Motor neuron (in vitro differentiated cells): ENCODE measurements at regions not wholly inside any gene's neighbourhood (a gene's known extent, or its start where the extent isn't known, plus 50 kb on each side); places are given as distances from the start of the nearest gene placed in this dataset.

ENCODE experiments used
- ATAC-seq, 8 experiments: fragments of 200-7000 bp; cut with Tn5 transposase; replicated peaks in 6 of 8; 2 replicates each; pipeline ENCODE4 v1.8.0; 2021; ENCODE audit warnings: mild to moderate bottlenecking in 8 of 8, moderate library complexity in 8 of 8
- H3K27ac ChIP-seq, 2 donors: fragments of 250-450 bp; sonication (Bioruptor Pico); 2 replicates each; pipeline ENCODE4 v1.9.0; 2021; ENCODE audit warnings: antibody characterized with exemption in 2 of 2, mild to moderate bottlenecking in 2 of 2, moderate library complexity in 1 of 2
- H3K4me1 ChIP-seq, 2 donors: fragments of 250-450 bp; sonication (Bioruptor Pico); replicated peaks in 1 of 2; 2 replicates each; pipeline ENCODE4 v1.6.1; 2021; ENCODE audit warnings: antibody characterized with exemption in 2 of 2, mild to moderate bottlenecking in 2 of 2, moderate library complexity in 1 of 2
- H3K4me3 ChIP-seq, 5 donors: fragments of 250-450 bp; sonication (Bioruptor Pico); 2 replicates each; pipeline ENCODE4 v1.9.0; 2021; ENCODE audit warnings: antibody characterized with exemption in 5 of 5, mild to moderate bottlenecking in 5 of 5, moderate library complexity in 4 of 5
- WGBS, 10 experiments: fragments of 450-650 bp; shearing (Covaris generic); methylation state at CpG; one replicate each; pipeline ENCODE4 v1.0.0; 2022; 5-methylcytosine and 5-hydroxymethylcytosine counted together
- in situ Hi-C, 9 experiments: fragments of 400-800 bp; cut with MboI; loops; one replicate each; pipeline ENCODE4 v1.15.0; 2021; ENCODE audit warnings: low sequenced_read_pairs in 9 of 9, low pct_unique_long_range_greater_than_20kb in 2 of 9; ENCODE audit not compliant: unreplicated experiment in 9 of 9

- 0 to 100% (median 83%) methylated on average over 1 of the region's 1 CpG; no CpG with 5 or more reads in 2 of the 10 experiments for WGBS, 10 experiments
- peaks cover 4 to 11% of the 10 kb centered on the region in 2 donors for H3K4me1 ChIP-seq
- in situ Hi-C loops: no loop called here
- H3K4me3 ChIP-seq: no peak overlapping the region
- no peak overlapping the region for H3K27ac ChIP-seq
- ATAC-seq: no peak
These were observed 581.2 kb upstream of the IGFBP7 start for GRCh38 chr4:57691370-57691769.

- Histone ChIP-seq H3K4me1 (peaks cover 0 to 2% of the 10 kb centered on the region in 2 donors), H3K4me3 (no peak overlapping the region), H3K27ac (no peak overlapping the region)
- peak in 2 of 8 experiments; percentile 35 to 85 for ATAC-seq
- in situ Hi-C loops: no loop called here
- 0 to 71% (median 22%) methylated on average over 1 to 2 of the region's 2 CpGs; no CpG with 5 or more reads in 1 of the 10 experiments for WGBS, 10 experiments
These were observed 579.6 kb upstream of the IGFBP7 start for GRCh38 chr4:57689693-57690205.

- Histone ChIP-seq H3K4me3 (no peak overlapping the region), H3K27ac (no peak overlapping the region), H3K4me1 (peaks cover 0 to 3% of the 10 kb centered on the region in 2 donors)
- in situ Hi-C loops: no loop called here
- peak in 1 of 8 experiments; percentile 78 for ATAC-seq
These were observed 572.1 kb upstream of the IGFBP7 start for GRCh38 chr4:57682275-57682674.

- peaks cover 0 to 3% of the 10 kb centered on the region in 2 donors for H3K4me1 ChIP-seq
- 0 to 97% (median 78%) methylated on average over 1 to 7 of the region's 7 CpGs for WGBS, 10 experiments
- H3K27ac ChIP-seq: no peak overlapping the region
- in situ Hi-C loops: no loop called here
- no peak overlapping the region for H3K4me3 ChIP-seq
- ATAC-seq: no peak
These were observed 569.8 kb upstream of the IGFBP7 start for GRCh38 chr4:57679969-57680368.

- WGBS, 10 experiments: 0 to 100% (median 81%) methylated on average over 1 to 6 of the region's 6 CpGs; no CpG with 5 or more reads in 1 of the 10 experiments
- peaks cover 5 to 28% of the 10 kb centered on the region in 2 donors for H3K4me1 ChIP-seq
- ATAC-seq: no peak
- no peak overlapping the region for H3K4me3 ChIP-seq
- in situ Hi-C loops: no loop called here
- H3K27ac ChIP-seq: no peak overlapping the region
These were observed 566.2 kb upstream of the IGFBP7 start for GRCh38 chr4:57676394-57676793.

GRCh38 chr4:57672846-57673433, 562.8 kb upstream of the IGFBP7 start:
- Histone ChIP-seq H3K4me1 (peaks cover 5 to 28% of the 10 kb centered on the region in 2 donors), H3K4me3 (no peak overlapping the region), H3K27ac (no peak overlapping the region)
- in situ Hi-C loops: no loop called here
- peak in 6 of 8 experiments; percentile 61 to 97 (median 84) for ATAC-seq
- WGBS, 10 experiments: 0 to 75% (median 25%) methylated on average over 1 to 2 of the region's 2 CpGs; no CpG with 5 or more reads in 2 of the 10 experiments

- no peak overlapping the region for H3K4me3 ChIP-seq
- ATAC-seq: peak in 1 of 8 experiments; percentile 28
- no peak overlapping the region for H3K27ac ChIP-seq
- H3K4me1 ChIP-seq: peaks cover 4 to 19% of the 10 kb centered on the region in 2 donors
- WGBS, 10 experiments: 6 to 86% (median 51%) methylated on average over 1 to 2 of the region's 2 CpGs
- in situ Hi-C loops: no loop called here
These were observed 558.4 kb upstream of the IGFBP7 start for GRCh38 chr4:57668621-57669020.

- peak in 1 of 8 experiments; percentile 25 for ATAC-seq
- Histone ChIP-seq H3K4me3 (no peak overlapping the region), H3K27ac (no peak overlapping the region), H3K4me1 (no peaks in the 10 kb centered on the region)
- in situ Hi-C loops: no loop called here
- WGBS, 10 experiments: 0 to 87% (median 54%) methylated on average over 1 to 3 of the region's 3 CpGs; no CpG with 5 or more reads in 2 of the 10 experiments
These were observed 555.6 kb upstream of the IGFBP7 start for GRCh38 chr4:57665806-57666205.

- Histone ChIP-seq H3K4me3 (no peak overlapping the region), H3K27ac (no peak overlapping the region), H3K4me1 (no peaks in the 10 kb centered on the region)
- 0 to 76% (median 34%) methylated on average over 2 to 5 of the region's 5 CpGs for WGBS, 10 experiments
- peak in 5 of 8 experiments; percentile 58 to 90 (median 72) for ATAC-seq
- in situ Hi-C loops: no loop called here
These were observed 551.4 kb upstream of the IGFBP7 start for GRCh38 chr4:57661517-57662090.

GRCh38 chr4:57658673-57659072, 548.5 kb upstream of the IGFBP7 start:
- no peak for ATAC-seq
- Histone ChIP-seq H3K4me1 (no peaks in the 10 kb centered on the region), H3K4me3 (no peak overlapping the region), H3K27ac (no peak overlapping the region)
- in situ Hi-C loops: no loop called here

- in situ Hi-C loops: no loop called here
- 0 to 100% (median 74%) methylated on average over 1 to 3 of the region's 3 CpGs for WGBS, 10 experiments
These were observed 548.0 kb upstream of the IGFBP7 start for GRCh38 chr4:57658188-57658587.

GRCh38 chr4:57655342-57655741, 545.2 kb upstream of the IGFBP7 start:
- in situ Hi-C loops: no loop called here
- Histone ChIP-seq H3K4me3 (no peak overlapping the region), H3K4me1 (peaks cover 0 to 3% of the 10 kb centered on the region in 2 donors), H3K27ac (no peak overlapping the region)
- 0 to 75% (median 7%) methylated on average over 1 of the region's 1 CpG; no CpG with 5 or more reads in 6 of the 10 experiments for WGBS, 10 experiments
- no peak for ATAC-seq

More at GRCh38 chr4:57658188-57658587, 548.0 kb upstream of the IGFBP7 start:
- Histone ChIP-seq H3K27ac (no peak overlapping the region), H3K4me3 (no peak overlapping the region), H3K4me1 (no peaks in the 10 kb centered on the region)
- no peak for ATAC-seq

- Histone ChIP-seq H3K4me3 (no peak overlapping the region), H3K4me1 (peaks cover 0 to 3% of the 10 kb centered on the region in 2 donors), H3K27ac (no peak overlapping the region)
- WGBS, 10 experiments: 20 to 100% (median 35%) methylated on average over 1 to 2 of the region's 2 CpGs; no CpG with 5 or more reads in 3 of the 10 experiments
- ATAC-seq: peak in 3 of 8 experiments; percentile 30 to 65 (median 35)
- in situ Hi-C loops: no loop called here
These were observed 542.6 kb upstream of the IGFBP7 start for GRCh38 chr4:57652779-57653178.
